SK-N-SH (cell line): ENCODE measurements at regions not wholly inside any gene's neighbourhood (a gene's known extent, or its start where the extent isn't known, plus 50 kb on each side); places are given as distances from the start of the nearest gene placed in this dataset.

Experiments
- CTCF ChIA-PET: fragments of 300-600, 350-600 bp; formaldehyde crosslinking; extraction: SDS; loops from one replicate; lab custom pipeline; 2021; lab: Yijun Ruan, JAX
- POLR2A ChIA-PET: fragments of 350-600 bp; sonication (Branson Sonifier 250); formaldehyde crosslinking; extraction: SDS; loops from one replicate; lab custom pipeline; 2020; ENCODE audit warnings: antibody characterized with exemption, inconsistent platforms; lab: Yijun Ruan, JAX
- DNase-seq: peaks from one replicate; pipeline ENCODE4 v3.0.0; 2012
- H2AFZ ChIP-seq: fragments of 200-600 bp; sonication (generic); 2 replicates; pipeline ENCODE4 v1.8.1; 2016; ENCODE audit warnings: antibody characterized with exemption, mild to moderate bottlenecking, low read depth
- H3F3A ChIP-seq: fragments of 200-600 bp; sonication (generic); replicated peaks from 2 replicates; pipeline ENCODE3; 2016; ENCODE audit warnings: antibody characterized with exemption, mild to moderate bottlenecking; ENCODE audit not compliant: insufficient read depth
- H3K27ac ChIP-seq, 2 experiments: fragments of 200-500 bp in 1 of 2; fragments of 200-600 bp in 1 of 2; sonication (Bioruptor generic) in 1 of 2; sonication (generic), shearing (Covaris generic) in 1 of 2; 2 replicates each; pipeline versions ENCODE4 v1.5.1 to v1.6.1; 2014 to 2016; ENCODE audit warnings: low read depth in 2 of 2, inconsistent platforms in 1 of 2, low read length in 1 of 2, mild to moderate bottlenecking in 1 of 2, mixed read lengths in 1 of 2
- H3K27me3 ChIP-seq: fragments of 200-600 bp; sonication (generic), shearing (Covaris generic); 2 replicates; pipeline ENCODE4 v1.6.1; 2016; ENCODE audit warnings: mixed run types; ENCODE audit not compliant: insufficient read depth
- H3K36me3 ChIP-seq, 2 experiments: fragments of 200-500 bp in 1 of 2; fragments of 200-600 bp in 1 of 2; sonication (Bioruptor generic) in 1 of 2; sonication (generic) in 1 of 2; replicated peaks in 1 of 2; 2 replicates each; pipeline versions ENCODE3 to v1.5.1; 2014 to 2016; ENCODE audit warnings: low read length in 1 of 2, mild to moderate bottlenecking in 1 of 2; ENCODE audit not compliant: insufficient read depth in 2 of 2, control insufficient read depth in 1 of 2
- H3K4me1 ChIP-seq, 2 experiments: fragments of 200-500 bp in 1 of 2; fragments of 200-600 bp in 1 of 2; sonication (Bioruptor generic) in 1 of 2; sonication (generic), shearing (Covaris generic) in 1 of 2; 2 replicates each; pipeline versions ENCODE4 v1.5.1 to v1.6.1; 2014 to 2016; ENCODE audit warnings: low read depth in 1 of 2, low read length in 1 of 2, mixed run types in 1 of 2; ENCODE audit not compliant: insufficient read depth in 2 of 2, control insufficient read depth in 1 of 2
- H3K4me2 ChIP-seq: fragments of 200-600 bp; sonication (generic), shearing (Covaris generic); 2 replicates; pipeline ENCODE4 v1.6.1; 2017; ENCODE audit warnings: mixed run types
- H3K4me3 ChIP-seq, 2 experiments: fragments of 200-500 bp in 1 of 2; fragments of 200-600 bp in 1 of 2; sonication (Bioruptor generic) in 1 of 2; sonication (generic), shearing (Covaris generic) in 1 of 2; 2 replicates each; pipeline versions ENCODE4 v1.5.1 to v1.8.1; 2014 to 2016; ENCODE audit warnings: low read depth in 2 of 2, inconsistent platforms in 1 of 2, low read length in 1 of 2, mild to moderate bottlenecking in 1 of 2, mixed read lengths in 1 of 2, moderate library complexity in 1 of 2
- H3K79me2 ChIP-seq: fragments of 200-600 bp; sonication (generic); 2 replicates; pipeline ENCODE4 v1.8.1; 2017; ENCODE audit warnings: mild to moderate bottlenecking; ENCODE audit not compliant: insufficient read depth
- H3K9ac ChIP-seq: fragments of 200-600 bp; sonication (generic); 2 replicates; pipeline ENCODE4 v1.6.1; 2017; ENCODE audit warnings: mixed run types
- H3K9me2 ChIP-seq: fragments of 200-600 bp; sonication (generic); 2 replicates; pipeline ENCODE4 v1.6.1; 2017; ENCODE audit warnings: mixed run types
- H3K9me3 ChIP-seq: fragments of 200-600 bp; sonication (generic); 2 replicates; pipeline ENCODE4 v1.6.1; 2017; ENCODE audit warnings: mixed run types, mild to moderate bottlenecking, moderate library complexity
- H4K20me1 ChIP-seq: fragments of 200-600 bp; sonication (generic); 2 replicates; pipeline ENCODE4 v1.6.1; 2017; ENCODE audit warnings: mild to moderate bottlenecking, mixed run types; ENCODE audit not compliant: insufficient read depth
- CTCF ChIP-seq: fragments of 200-600 bp; sonication (generic); IDR thresholded peaks from 2 replicates; pipeline ENCODE4 v1.6.1; 2017; ENCODE audit warnings: antibody characterized with exemption, mild to moderate bottlenecking, moderate library complexity
- ELF1 ChIP-seq: IDR thresholded peaks from 2 replicates; pipeline ENCODE4 v1.4.0; 2012
- EP300 ChIP-seq, 2 experiments: IDR thresholded peaks; 2 replicates each; pipeline versions ENCODE4 v1.4.0 to v1.6.1; 2012; ENCODE audit warnings: borderline replicate concordance in 1 of 2, low read depth in 1 of 2, low read length in 1 of 2
- FOSL2 ChIP-seq: IDR thresholded peaks from 2 replicates; pipeline ENCODE4 v1.4.0; 2012; ENCODE audit warnings: low read depth, mild to moderate bottlenecking, moderate library complexity, borderline replicate concordance
- FOXM1 ChIP-seq: IDR thresholded peaks from 2 replicates; pipeline ENCODE4 v1.4.0; 2012; ENCODE audit warnings: low read depth, mild to moderate bottlenecking
- GABPA ChIP-seq: IDR thresholded peaks from 2 replicates; pipeline ENCODE4 v1.4.0; 2012; ENCODE audit warnings: low read depth, mild to moderate bottlenecking
- GATA2 ChIP-seq: sonication (generic); formaldehyde crosslinking; IDR thresholded peaks from 2 replicates; pipeline ENCODE4 v1.5.0; 2020; ENCODE audit warnings: mild to moderate bottlenecking, missing genetic modification reagents
- MAX ChIP-seq: IDR thresholded peaks from 2 replicates; pipeline ENCODE4 v1.4.0; 2012; ENCODE audit warnings: low read depth
- MEF2A ChIP-seq: IDR thresholded peaks from 2 replicates; pipeline ENCODE4 v1.4.0; 2012; ENCODE audit warnings: low read depth, borderline replicate concordance
- MXI1 ChIP-seq: IDR thresholded peaks from 2 replicates; pipeline ENCODE4 v1.6.1; 2012; ENCODE audit warnings: mild to moderate bottlenecking, low read depth, low read length, improper control_type of control experiment
- NFIC ChIP-seq: IDR thresholded peaks from 2 replicates; pipeline ENCODE4 v1.4.0; 2012; ENCODE audit warnings: borderline replicate concordance
- PBX3 ChIP-seq: IDR thresholded peaks from 2 replicates; pipeline ENCODE4; 2012
- POLR2AphosphoS5 ChIP-seq: IDR thresholded peaks from 2 replicates; pipeline ENCODE4 v1.6.1; 2012; ENCODE audit warnings: low read depth, low read length
- RAD21 ChIP-seq: IDR thresholded peaks from 2 replicates; pipeline ENCODE4 v1.6.1; 2012; ENCODE audit warnings: mild to moderate bottlenecking, low read length
- RCOR1 ChIP-seq: fragments of 150-350 bp; IDR thresholded peaks from 2 replicates; pipeline ENCODE4 v1.6.1; 2017; ENCODE audit warnings: antibody characterized with exemption, low read length
- RXRA ChIP-seq: IDR thresholded peaks from 2 replicates; pipeline ENCODE4 v1.4.0; 2012; ENCODE audit warnings: low read depth, mild to moderate bottlenecking, borderline replicate concordance
- SIN3A ChIP-seq: IDR thresholded peaks from 2 replicates; pipeline ENCODE4 v1.6.1; 2012; ENCODE audit warnings: low read depth, mild to moderate bottlenecking, low read length, moderate library complexity, borderline replicate concordance
- SMC3 ChIP-seq: IDR thresholded peaks from 2 replicates; pipeline ENCODE4 v1.6.1; 2012; ENCODE audit warnings: low read depth, low read length, improper control_type of control experiment
- TCF12 ChIP-seq: IDR thresholded peaks from 2 replicates; pipeline ENCODE4 v1.4.0; 2012
- USF1 ChIP-seq: IDR thresholded peaks from 2 replicates; pipeline ENCODE4 v1.4.0; 2012; ENCODE audit warnings: low read depth, borderline replicate concordance
- YY1 ChIP-seq: IDR thresholded peaks from 2 replicates; pipeline ENCODE4 v1.4.0; 2012; ENCODE audit warnings: low read depth, mild to moderate bottlenecking
- WGBS: methylation state at CpG from one replicate; pipeline ENCODE4 v1.1.6; 2017; ENCODE audit warnings: low lambda C conversion rate; 5-methylcytosine and 5-hydroxymethylcytosine counted together

GRCh38 chr6:139744891-139745290 is 370.4 kb upstream of the CITED2 start:
- H3K9me2 ChIP-seq = no peaks in the 10 kb centered on the region
- H3K27ac ChIP-seq = peak overlapping the region in 1 of 2 experiments; percentile 68; a peak in 2 of 4 replicates
- peak overlapping the region; percentile 37; the same call in 1 of the 2 replicates for H2AFZ ChIP-seq
- no peaks in the 10 kb centered on the region for H4K20me1 ChIP-seq
- POLR2A ChIA-PET = no interaction called here
- 72% methylated on average over 4 of the region's 4 CpGs for WGBS
- H3K79me2 ChIP-seq = no peaks in the 10 kb centered on the region
- no peak for TF ChIP-seq MXI1
- H3K4me2 ChIP-seq = no peak overlapping the region
- no peak overlapping the region for H3K4me3 ChIP-seq
- H3K36me3 ChIP-seq = no peaks in the 10 kb centered on the region
- H3K9ac ChIP-seq = no peak overlapping the region
- no peak for DNase-seq
- CTCF ChIA-PET = no interaction called here
- H3K9me3 ChIP-seq = no peaks in the 10 kb centered on the region
- H3K4me1 ChIP-seq = peaks cover 0 to 22% of the 10 kb centered on the region in 2 experiments; a peak in 2 of 4 replicates
- H3F3A ChIP-seq = peaks cover 11% of the 10 kb centered on the region
- H3K27me3 ChIP-seq = no peaks in the 10 kb centered on the region

- 41% methylated on average over 3 of the region's 3 CpGs for WGBS
- H3K27me3 ChIP-seq = no peaks in the 10 kb centered on the region
- H3K79me2 ChIP-seq = no peaks in the 10 kb centered on the region
- H3K9me3 ChIP-seq = no peaks in the 10 kb centered on the region
- H2AFZ ChIP-seq = peak overlapping the region; percentile 37; the same call in 1 of the 2 replicates
- H3K9ac ChIP-seq = no peak overlapping the region
- H3K27ac ChIP-seq = peak overlapping the region; percentile 3 to 68; a peak in 3 of 4 replicates
- POLR2A ChIA-PET = no interaction called here
- no peak overlapping the region for H3K4me3 ChIP-seq
- H3K4me1 ChIP-seq = peaks cover 0 to 22% of the 10 kb centered on the region in 2 experiments; a peak in 2 of 4 replicates
- no peaks in the 10 kb centered on the region for H3K36me3 ChIP-seq
- DNase-seq = no peak
- peaks cover 11% of the 10 kb centered on the region for H3F3A ChIP-seq
- no peaks in the 10 kb centered on the region for H4K20me1 ChIP-seq
- H3K9me2 ChIP-seq = no peaks in the 10 kb centered on the region
- CTCF ChIA-PET = no interaction called here
- H3K4me2 ChIP-seq = no peak overlapping the region
- TF ChIP-seq RAD21 (no peak), FOSL2 (peak; percentile 91), NFIC (peak; percentile 70; the same call in 1 of the 2 replicates), RCOR1 (no peak), ELF1 (no peak), RXRA (no peak), POLR2AphosphoS5 (no peak), GATA2 (CRISPR knock-in tag) (no peak), FOXM1 (no peak), MEF2A (no peak), USF1 (no peak), PBX3 (peak; percentile 45; the same call in 1 of the 2 replicates), MXI1 (no peak), CTCF (no peak), TCF12 (peak; percentile 77), EP300 (IDR thresholded peaks at IDR 0.05; ENCODE audit: borderline replicate concordance in 1 of 2, low read depth in 1 of 2, low read length in 1 of 2) (peak in 1 of 2 experiments; percentile 70; a peak in 1 of 4 replicates), YY1 (peak; percentile 52; the same call in 1 of the 2 replicates), SMC3 (no peak), SIN3A (no peak), GABPA (no peak), MAX (peak; percentile 18; the same call in 1 of the 2 replicates)
Observed at GRCh38 chr6:139743664-139744437, 369.4 kb upstream of the CITED2 start.
